ENCODE measurements at regions not wholly inside any gene's neighbourhood (a gene's known extent, or its start where the extent isn't known, plus 50 kb on each side); places are given as distances from the start of the nearest gene placed in this dataset.
"Not testable (repeated sequence)": the region's sequence is repeated elsewhere in the genome, so short reads cannot be mapped to it uniquely, and the experiment has no call there.

GRCh38 chr15:26070095-26070532 lies 207.0 kb upstream of the ATP10A start:
- Histone ChIP-seq H3K27ac (no peak overlapping the region), H3K4me1 (no peaks in the 10 kb centered on the region), H3K27me3 (no peaks in the 10 kb centered on the region), H3K36me3 (no peaks in the 10 kb centered on the region), H3K9me3 (no peaks in the 10 kb centered on the region), H3K4me3 (no peak overlapping the region)
- WGBS (ENCODE audit: insufficient coverage, low coverage, low lambda C conversion rate, missing lambda C conversion rate), result 52% methylated on average over 6 of the region's 8 CpGs
- no peak for DNase-seq
- ATAC-seq, result no peak
- intact Hi-C loops (cut with DNase I), result no loop called here
- TF ChIP-seq POLR2A (IDR thresholded peaks at IDR 0.05) (no peak), CTCF (IDR thresholded peaks at IDR 0.05) (no peak)

- H3K27me3 ChIP-seq, result no peaks in the 10 kb centered on the region
- DNase-seq (no peak), ATAC-seq (no peak)
- TF ChIP-seq POLR2A (IDR thresholded peaks at IDR 0.05) (no peak), CTCF (IDR thresholded peaks at IDR 0.05) (no peak)
- 36% methylated on average over 1 of the region's 1 CpG for WGBS (ENCODE audit: insufficient coverage, low coverage, low lambda C conversion rate, missing lambda C conversion rate)
- H3K27ac ChIP-seq, result no peak overlapping the region
- intact Hi-C loops (cut with DNase I), result no loop called here
- no peaks in the 10 kb centered on the region for H3K4me1 ChIP-seq
- no peaks in the 10 kb centered on the region for H3K9me3 ChIP-seq
- no peaks in the 10 kb centered on the region for H3K36me3 ChIP-seq
- no peak overlapping the region for H3K4me3 ChIP-seq
Measured at GRCh38 chr15:26069231-26069641, 206.1 kb upstream of the ATP10A start.

GRCh38 chr15:26066896-26067295 lies 203.8 kb upstream of the ATP10A start:
- no peaks in the 10 kb centered on the region for H3K36me3 ChIP-seq
- H3K27me3 ChIP-seq, result no peaks in the 10 kb centered on the region
- 21% methylated on average over 2 of the region's 2 CpGs for WGBS (ENCODE audit: insufficient coverage, low coverage, low lambda C conversion rate, missing lambda C conversion rate)
- DNase-seq (no peak), ATAC-seq (peak in 1 of 4 donors; percentile 64)
- no peaks in the 10 kb centered on the region for H3K9me3 ChIP-seq
- H3K4me3 ChIP-seq, result no peak overlapping the region
- no peaks in the 10 kb centered on the region for H3K4me1 ChIP-seq
- intact Hi-C loops (cut with DNase I), result no loop called here
- no peak for TF ChIP-seq CTCF (IDR thresholded peaks at IDR 0.05)
- no peak for TF ChIP-seq POLR2A (IDR thresholded peaks at IDR 0.05)
- H3K27ac ChIP-seq, result no peak overlapping the region

- no peak overlapping the region for H3K27ac ChIP-seq
- 56% methylated on average over 2 of the region's 2 CpGs for WGBS (ENCODE audit: insufficient coverage, low coverage, low lambda C conversion rate, missing lambda C conversion rate)
- intact Hi-C loops (cut with DNase I), result no loop called here
- TF ChIP-seq POLR2A (IDR thresholded peaks at IDR 0.05) (no peak), CTCF (IDR thresholded peaks at IDR 0.05) (no peak)
- H3K4me3 ChIP-seq, result no peak overlapping the region
- H3K36me3 ChIP-seq, result no peaks in the 10 kb centered on the region
- H3K9me3 ChIP-seq, result no peaks in the 10 kb centered on the region
- no peak for ATAC-seq
- no peaks in the 10 kb centered on the region for H3K27me3 ChIP-seq
- DNase-seq, result no peak
- H3K4me1 ChIP-seq, result no peaks in the 10 kb centered on the region
Measured at GRCh38 chr15:26065723-26066122, 202.6 kb upstream of the ATP10A start.

- ATAC-seq (no peak), DNase-seq (no peak)
- Histone ChIP-seq H3K4me3 (no peak overlapping the region), H3K36me3 (no peaks in the 10 kb centered on the region), H3K27ac (no peak overlapping the region), H3K9me3 (no peaks in the 10 kb centered on the region), H3K27me3 (no peaks in the 10 kb centered on the region), H3K4me1 (no peaks in the 10 kb centered on the region)
- intact Hi-C loops (cut with DNase I), result no loop called here
- 28% methylated on average over 3 of the region's 4 CpGs for WGBS (ENCODE audit: insufficient coverage, low coverage, low lambda C conversion rate, missing lambda C conversion rate)
- no peak for TF ChIP-seq POLR2A (IDR thresholded peaks at IDR 0.05)
Measured at GRCh38 chr15:26061248-26061647, 198.1 kb upstream of the ATP10A start.

- H3K4me3 ChIP-seq; DNase-seq; intact Hi-C loops (cut with DNase I); ATAC-seq; H3K4me1 ChIP-seq; H3K27ac ChIP-seq; H3K9me3 ChIP-seq; H3K27me3 ChIP-seq; H3K36me3 ChIP-seq: not testable (repeated sequence)
- 25% methylated on average over 1 of the region's 29 CpGs for WGBS (ENCODE audit: insufficient coverage, low coverage, low lambda C conversion rate, missing lambda C conversion rate)
Measured at GRCh38 chr15:26056766-26057165, 193.6 kb upstream of the ATP10A start.
